Ascending aorta (tissue), 2 donors: ENCODE measurements at regions not wholly inside any gene's neighbourhood (a gene's known extent, or its start where the extent isn't known, plus 50 kb on each side); places are given as distances from the start of the nearest gene placed in this dataset.
"Not testable (repeated sequence)": the region's sequence is repeated elsewhere in the genome, so short reads cannot be mapped to it uniquely, and the experiment has no call there.

ENCODE experiments used
- DNase-seq, 2 donors: peaks; one replicate each; pipeline ENCODE4 v3.0.0-alpha.2; 2019; ENCODE audit warnings: low spot score in 2 of 2
- H3K27ac ChIP-seq, 2 donors: fragments of 200-600 bp; sonication (generic); one replicate each; pipeline ENCODE4 v1.5.1; 2016 to 2017; ENCODE audit warnings: mild to moderate bottlenecking in 1 of 2
- H3K27me3 ChIP-seq: fragments of 200-600 bp; sonication (generic); one replicate; pipeline ENCODE4 v1.5.1; 2017
- H3K36me3 ChIP-seq, 2 donors: fragments of 200-600 bp; sonication (generic); one replicate each; pipeline ENCODE4 v1.5.1; 2016
- H3K4me1 ChIP-seq, 2 donors: fragments of 200-600 bp; sonication (generic); one replicate each; pipeline ENCODE4 v1.5.1; 2016 to 2017; ENCODE audit warnings: mild to moderate bottlenecking in 1 of 2
- H3K4me3 ChIP-seq, 2 donors: fragments of 200-600 bp; sonication (generic); one replicate each; pipeline ENCODE4 v1.5.1; 2016 to 2017; ENCODE audit warnings: mild to moderate bottlenecking in 1 of 2
- H3K9me3 ChIP-seq, 2 donors: fragments of 200-600 bp; sonication (generic); one replicate each; pipeline ENCODE4 v1.5.1; 2016
- intact Hi-C: fragments of 100-400 bp; cut with DNase I; formaldehyde crosslinking; loops from one replicate; pipeline ENCODE4 v1.15.1; 2023
- TF ChIP-seq, protein P1 (sequence below), 3 experiments: fragments of 200-600 bp in 2 of 3; fragments of 450-650 bp in 1 of 3; sonication (generic) in 2 of 3; IDR thresholded peaks; one replicate each; pipeline ENCODE4 v1.5.1; 2016 to 2019; ENCODE audit warnings: antibody characterized with exemption in 3 of 3, mild to moderate bottlenecking in 1 of 3, moderate library complexity in 1 of 3

DNA sequence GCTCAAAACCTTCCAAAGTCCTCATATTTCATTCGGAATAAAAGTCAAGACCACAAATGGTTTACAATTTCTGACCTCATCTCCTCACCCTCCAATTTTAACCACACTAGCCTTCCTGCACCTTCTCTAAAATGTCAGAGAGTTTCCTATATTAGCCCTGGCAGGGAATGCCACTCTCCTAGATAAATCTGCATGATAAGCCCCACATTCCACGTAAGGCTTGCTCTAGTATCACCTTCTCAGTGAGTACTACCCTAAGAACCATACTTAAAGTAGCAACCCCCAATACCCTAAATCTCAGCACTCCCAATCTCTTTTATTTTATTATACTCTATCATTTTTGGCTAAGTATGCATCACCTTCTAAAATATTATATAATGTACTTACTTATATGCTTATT, 100.5 kb upstream of the SLITRK5 start:
- TF ChIP-seq, protein P1, sequence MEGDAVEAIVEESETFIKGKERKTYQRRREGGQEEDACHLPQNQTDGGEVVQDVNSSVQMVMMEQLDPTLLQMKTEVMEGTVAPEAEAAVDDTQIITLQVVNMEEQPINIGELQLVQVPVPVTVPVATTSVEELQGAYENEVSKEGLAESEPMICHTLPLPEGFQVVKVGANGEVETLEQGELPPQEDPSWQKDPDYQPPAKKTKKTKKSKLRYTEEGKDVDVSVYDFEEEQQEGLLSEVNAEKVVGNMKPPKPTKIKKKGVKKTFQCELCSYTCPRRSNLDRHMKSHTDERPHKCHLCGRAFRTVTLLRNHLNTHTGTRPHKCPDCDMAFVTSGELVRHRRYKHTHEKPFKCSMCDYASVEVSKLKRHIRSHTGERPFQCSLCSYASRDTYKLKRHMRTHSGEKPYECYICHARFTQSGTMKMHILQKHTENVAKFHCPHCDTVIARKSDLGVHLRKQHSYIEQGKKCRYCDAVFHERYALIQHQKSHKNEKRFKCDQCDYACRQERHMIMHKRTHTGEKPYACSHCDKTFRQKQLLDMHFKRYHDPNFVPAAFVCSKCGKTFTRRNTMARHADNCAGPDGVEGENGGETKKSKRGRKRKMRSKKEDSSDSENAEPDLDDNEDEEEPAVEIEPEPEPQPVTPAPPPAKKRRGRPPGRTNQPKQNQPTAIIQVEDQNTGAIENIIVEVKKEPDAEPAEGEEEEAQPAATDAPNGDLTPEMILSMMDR (IDR thresholded peaks at IDR 0.05): no peak
- no peaks in the 10 kb centered on the region for H3K4me1 ChIP-seq
- no peaks in the 10 kb centered on the region for H3K9me3 ChIP-seq
- no peak overlapping the region for H3K27ac ChIP-seq
- intact Hi-C loops: no loop called here
- H3K4me3 ChIP-seq: no peak overlapping the region
- no peak for DNase-seq
- no peaks in the 10 kb centered on the region for H3K36me3 ChIP-seq
- H3K27me3 ChIP-seq: no peaks in the 10 kb centered on the region

GRCh38 chr13:87582399-87582798, 88.8 kb upstream of the SLITRK5 start:
- H3K27me3 ChIP-seq: no peaks in the 10 kb centered on the region
- TF ChIP-seq, protein P1 (IDR thresholded peaks at IDR 0.05): no peak
- no peaks in the 10 kb centered on the region for H3K9me3 ChIP-seq
- no peak overlapping the region for H3K4me3 ChIP-seq
- DNase-seq: no peak
- intact Hi-C loops: no loop called here
- H3K27ac ChIP-seq: no peak overlapping the region
- H3K36me3 ChIP-seq: no peaks in the 10 kb centered on the region
- H3K4me1 ChIP-seq: no peaks in the 10 kb centered on the region

GRCh38 chr13:87590518-87590917, 80.7 kb upstream of the SLITRK5 start:
- Histone ChIP-seq H3K4me1 (no peaks in the 10 kb centered on the region), H3K36me3 (no peaks in the 10 kb centered on the region), H3K4me3 (no peak overlapping the region), H3K27ac (no peak overlapping the region), H3K9me3 (no peaks in the 10 kb centered on the region), H3K27me3 (no peaks in the 10 kb centered on the region)
- TF ChIP-seq, protein P1 (IDR thresholded peaks at IDR 0.05): no peak
- no peak for DNase-seq
- intact Hi-C loops: no loop called here

DNA sequence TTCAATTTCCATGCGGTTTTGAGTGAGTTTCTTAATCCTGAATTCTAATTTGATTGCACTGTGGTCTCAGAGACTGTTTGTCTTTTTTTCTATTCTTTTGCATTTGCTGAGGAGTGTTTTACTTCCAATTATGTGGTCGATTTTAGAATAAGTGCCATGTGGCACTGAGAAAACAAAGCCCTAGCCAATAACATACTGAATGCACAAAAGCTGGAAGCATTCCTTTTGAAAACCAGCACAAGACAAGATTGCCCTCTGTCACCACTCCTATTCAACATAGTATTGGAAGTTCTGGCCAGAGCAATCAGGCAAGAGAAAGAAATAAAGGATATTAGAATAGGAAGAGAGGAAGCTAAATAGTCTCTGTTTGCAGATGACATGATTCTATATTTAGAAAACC, 66.7 kb upstream of the SLITRK5 start:
- H3K27me3 ChIP-seq, intact Hi-C loops, DNase-seq, H3K27ac ChIP-seq, H3K9me3 ChIP-seq, H3K4me3 ChIP-seq, H3K36me3 ChIP-seq, H3K4me1 ChIP-seq: not testable (repeated sequence)

- Histone ChIP-seq H3K27me3 (no peaks in the 10 kb centered on the region), H3K4me1 (no peaks in the 10 kb centered on the region), H3K4me3 (no peak overlapping the region), H3K36me3 (no peaks in the 10 kb centered on the region), H3K27ac (no peak overlapping the region), H3K9me3 (no peaks in the 10 kb centered on the region)
- intact Hi-C loops: no loop called here
- TF ChIP-seq, protein P1 (IDR thresholded peaks at IDR 0.05): no peak
- no peak for DNase-seq
Observed at GRCh38 chr13:87607266-87607665, 63.9 kb upstream of the SLITRK5 start.

- no peak overlapping the region for H3K27ac ChIP-seq
- DNase-seq: no peak
- H3K4me1 ChIP-seq: no peaks in the 10 kb centered on the region
- H3K27me3 ChIP-seq: no peaks in the 10 kb centered on the region
- TF ChIP-seq, protein P1 (IDR thresholded peaks at IDR 0.05): no peak
- H3K9me3 ChIP-seq: no peaks in the 10 kb centered on the region
- no peak overlapping the region for H3K4me3 ChIP-seq
- no peaks in the 10 kb centered on the region for H3K36me3 ChIP-seq
- intact Hi-C loops: no loop called here
Observed at GRCh38 chr13:87614276-87614675, 56.9 kb upstream of the SLITRK5 start.
